PC-9 (cell line): ENCODE measurements at regions not wholly inside any gene's neighbourhood (a gene's known extent, or its start where the extent isn't known, plus 50 kb on each side); places are given as distances from the start of the nearest gene placed in this dataset.

Experiments
- BruUV-seq: library from RNA; stranded (reverse); fragments of 400-500 nt; replicated peaks from 2 replicates; lab custom pipeline; 2021; lab: Mats Ljungman, UMichigan
- CTCF ChIA-PET: fragments of 300-600 bp; sonication (Branson Sonifier 250); formaldehyde crosslinking; loops from one replicate; lab custom pipeline; 2022; ENCODE audit warnings: antibody characterized with exemption; lab: Charles Lee
- POLR2A ChIA-PET: fragments of 300-600 bp; sonication (Branson Sonifier 250); formaldehyde crosslinking; loops from one replicate; lab custom pipeline; 2022; ENCODE audit warnings: antibody characterized with exemption; ENCODE audit not compliant: unreplicated experiment; lab: Charles Lee
- DNase-seq, 2 experiments: peaks; one replicate each; pipeline versions ENCODE4 v3.0.0 to v3.0.0-alpha.2; 2015 to 2022; ENCODE audit warnings: mixed read lengths in 1 of 2
- H2AFZ ChIP-seq: fragments of 200-600 bp; sonication (generic); 2 replicates; pipeline ENCODE4 v1.8.1; 2017; ENCODE audit warnings: antibody characterized with exemption
- H3F3A ChIP-seq: fragments of 200-600 bp; sonication (generic); 2 replicates; pipeline ENCODE4 v1.8.1; 2017; ENCODE audit warnings: antibody characterized with exemption, mild to moderate bottlenecking, low read depth; ENCODE audit not compliant: insufficient read depth
- H3K27ac ChIP-seq: fragments of 200-600 bp; sonication (generic); 2 replicates; pipeline ENCODE4 v1.6.1; 2016; ENCODE audit warnings: mixed run types
- H3K27me3 ChIP-seq: fragments of 200-600 bp; sonication (generic); 2 replicates; pipeline ENCODE4 v1.6.1; 2016; ENCODE audit warnings: low read depth, mixed run types; ENCODE audit not compliant: insufficient read depth
- H3K36me3 ChIP-seq: fragments of 200-600 bp; sonication (generic); 2 replicates; pipeline ENCODE4 v1.6.1; 2016; ENCODE audit warnings: low read depth, mixed run types
- H3K4me1 ChIP-seq: fragments of 200-600 bp; sonication (generic); replicated peaks from 2 replicates; pipeline ENCODE4 v1.6.1; 2016; ENCODE audit warnings: mixed run types; ENCODE audit not compliant: insufficient read depth
- H3K4me2 ChIP-seq: fragments of 200-600 bp; sonication (generic); 2 replicates; pipeline ENCODE4 v1.6.1; 2017; ENCODE audit warnings: mixed run types
- H3K4me3 ChIP-seq: fragments of 200-600 bp; sonication (generic); 2 replicates; pipeline ENCODE4 v1.6.1; 2016; ENCODE audit warnings: mixed run types
- H3K79me2 ChIP-seq: fragments of 200-600 bp; sonication (generic); 2 replicates; pipeline ENCODE4 v1.6.1; 2017; ENCODE audit warnings: low read depth, mixed run types
- H3K9me2 ChIP-seq: fragments of 200-600 bp; sonication (generic); 2 replicates; pipeline ENCODE4 v1.8.1; 2017; ENCODE audit warnings: mild to moderate bottlenecking; ENCODE audit not compliant: insufficient read depth
- H3K9me3 ChIP-seq: fragments of 200-600 bp; sonication (generic); 2 replicates; pipeline ENCODE4 v1.8.1; 2016; ENCODE audit warnings: low read depth; ENCODE audit not compliant: insufficient read depth
- H4K20me1 ChIP-seq: fragments of 200-600 bp; sonication (generic); 2 replicates; pipeline ENCODE4 v1.8.1; 2017; ENCODE audit not compliant: insufficient read depth
- EZH2 ChIP-seq: fragments of 200-600 bp; sonication (generic); IDR thresholded peaks from 2 replicates; pipeline ENCODE4 v1.8.0; 2017; ENCODE audit warnings: antibody characterized with exemption, low read depth
- intact Hi-C: fragments of 100-400 bp; cut with micrococcal nuclease; formaldehyde crosslinking; loops from one replicate; pipeline ENCODE4 v1.10.0; 2022; ENCODE audit not compliant: unreplicated experiment
- TF ChIP-seq, protein P1 (sequence below): fragments of 200-600 bp; sonication (generic); conservative IDR thresholded peaks from 2 replicates; pipeline ENCODE4 v1.6.1; 2017; ENCODE audit warnings: mixed run types, antibody characterized with exemption, mild to moderate bottlenecking, moderate library complexity

GRCh38 chr4:178242655-178243054 lies 800.4 kb upstream of the AGA start:
- H3K9me2 ChIP-seq: no peaks in the 10 kb centered on the region
- H3K9me3 ChIP-seq: no peaks in the 10 kb centered on the region
- no peaks in the 10 kb centered on the region for H4K20me1 ChIP-seq
- no peaks in the 10 kb centered on the region for H3K27me3 ChIP-seq
- CTCF ChIA-PET: no interaction called here
- H3F3A ChIP-seq: no peaks in the 10 kb centered on the region
- BruUV-seq: no TSS peak
- DNase-seq: no peak
- H3K4me1 ChIP-seq: no peaks in the 10 kb centered on the region
- H3K27ac ChIP-seq: no peak overlapping the region
- no peak overlapping the region for H2AFZ ChIP-seq
- H3K4me2 ChIP-seq: no peak overlapping the region
- TF ChIP-seq, protein P1, sequence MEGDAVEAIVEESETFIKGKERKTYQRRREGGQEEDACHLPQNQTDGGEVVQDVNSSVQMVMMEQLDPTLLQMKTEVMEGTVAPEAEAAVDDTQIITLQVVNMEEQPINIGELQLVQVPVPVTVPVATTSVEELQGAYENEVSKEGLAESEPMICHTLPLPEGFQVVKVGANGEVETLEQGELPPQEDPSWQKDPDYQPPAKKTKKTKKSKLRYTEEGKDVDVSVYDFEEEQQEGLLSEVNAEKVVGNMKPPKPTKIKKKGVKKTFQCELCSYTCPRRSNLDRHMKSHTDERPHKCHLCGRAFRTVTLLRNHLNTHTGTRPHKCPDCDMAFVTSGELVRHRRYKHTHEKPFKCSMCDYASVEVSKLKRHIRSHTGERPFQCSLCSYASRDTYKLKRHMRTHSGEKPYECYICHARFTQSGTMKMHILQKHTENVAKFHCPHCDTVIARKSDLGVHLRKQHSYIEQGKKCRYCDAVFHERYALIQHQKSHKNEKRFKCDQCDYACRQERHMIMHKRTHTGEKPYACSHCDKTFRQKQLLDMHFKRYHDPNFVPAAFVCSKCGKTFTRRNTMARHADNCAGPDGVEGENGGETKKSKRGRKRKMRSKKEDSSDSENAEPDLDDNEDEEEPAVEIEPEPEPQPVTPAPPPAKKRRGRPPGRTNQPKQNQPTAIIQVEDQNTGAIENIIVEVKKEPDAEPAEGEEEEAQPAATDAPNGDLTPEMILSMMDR: no peak
- H3K4me3 ChIP-seq: no peak overlapping the region
- intact Hi-C loops: no loop called here
- no peaks in the 10 kb centered on the region for H3K36me3 ChIP-seq
- no peaks in the 10 kb centered on the region for H3K79me2 ChIP-seq
- POLR2A ChIA-PET: no interaction called here

GRCh38 chr4:178244785-178245184 lies 802.5 kb upstream of the AGA start:
- TF ChIP-seq, protein P1: no peak
- TF ChIP-seq EZH2: no peak
- H4K20me1 ChIP-seq: no peaks in the 10 kb centered on the region
- H3K27ac ChIP-seq: no peak overlapping the region
- H3K4me1 ChIP-seq: no peaks in the 10 kb centered on the region
- H3K4me2 ChIP-seq: no peak overlapping the region
- no peaks in the 10 kb centered on the region for H3F3A ChIP-seq
- H2AFZ ChIP-seq: no peak overlapping the region
- intact Hi-C loops: no loop called here
- no peaks in the 10 kb centered on the region for H3K9me2 ChIP-seq
- no peak for DNase-seq
- no peaks in the 10 kb centered on the region for H3K27me3 ChIP-seq
- BruUV-seq: no TSS peak
- POLR2A ChIA-PET: no interaction called here
- no peaks in the 10 kb centered on the region for H3K36me3 ChIP-seq
- no peaks in the 10 kb centered on the region for H3K9me3 ChIP-seq
- no peak overlapping the region for H3K4me3 ChIP-seq
- CTCF ChIA-PET: no interaction called here
- no peaks in the 10 kb centered on the region for H3K79me2 ChIP-seq

DNA sequence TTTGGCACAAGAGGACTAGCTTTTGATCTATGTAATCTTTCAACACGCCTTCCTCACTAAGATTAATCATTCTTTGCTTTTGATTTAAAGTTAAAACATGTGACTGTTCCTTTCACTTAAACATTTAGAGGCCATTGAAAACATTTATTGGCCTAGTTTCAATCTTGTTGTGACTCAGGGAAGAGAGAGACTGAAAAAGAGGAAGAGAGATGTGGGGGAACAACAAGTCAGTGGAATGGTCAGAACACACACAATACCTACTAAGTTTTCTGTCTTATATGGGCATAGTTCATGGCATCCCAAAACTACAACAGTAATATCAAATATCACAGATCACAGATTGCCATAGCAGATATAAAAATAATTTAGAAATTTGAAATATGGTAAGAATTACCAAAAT lies 812.9 kb upstream of the AGA start:
- intact Hi-C loops: no loop called here
- no peak overlapping the region for H3K4me2 ChIP-seq
- ChIA-PET POLR2A (no interaction called here), CTCF (no interaction called here)
- no TSS peak for BruUV-seq
- no peaks in the 10 kb centered on the region for H3K4me1 ChIP-seq
- H4K20me1 ChIP-seq: no peaks in the 10 kb centered on the region
- no peak overlapping the region for H3K4me3 ChIP-seq
- H3F3A ChIP-seq: no peaks in the 10 kb centered on the region
- no peaks in the 10 kb centered on the region for H3K27me3 ChIP-seq
- no peaks in the 10 kb centered on the region for H3K36me3 ChIP-seq
- H3K9me2 ChIP-seq: no peaks in the 10 kb centered on the region
- H3K27ac ChIP-seq: no peak overlapping the region
- no peaks in the 10 kb centered on the region for H3K79me2 ChIP-seq
- TF ChIP-seq, protein P1: no peak
- no peak for TF ChIP-seq EZH2
- no peak overlapping the region for H2AFZ ChIP-seq
- DNase-seq: no peak
- no peaks in the 10 kb centered on the region for H3K9me3 ChIP-seq
